ENCODE measurements at regions not wholly inside any gene's neighbourhood (a gene's known extent, or its start where the extent isn't known, plus 50 kb on each side); places are given as distances from the start of the nearest gene placed in this dataset.

DNA sequence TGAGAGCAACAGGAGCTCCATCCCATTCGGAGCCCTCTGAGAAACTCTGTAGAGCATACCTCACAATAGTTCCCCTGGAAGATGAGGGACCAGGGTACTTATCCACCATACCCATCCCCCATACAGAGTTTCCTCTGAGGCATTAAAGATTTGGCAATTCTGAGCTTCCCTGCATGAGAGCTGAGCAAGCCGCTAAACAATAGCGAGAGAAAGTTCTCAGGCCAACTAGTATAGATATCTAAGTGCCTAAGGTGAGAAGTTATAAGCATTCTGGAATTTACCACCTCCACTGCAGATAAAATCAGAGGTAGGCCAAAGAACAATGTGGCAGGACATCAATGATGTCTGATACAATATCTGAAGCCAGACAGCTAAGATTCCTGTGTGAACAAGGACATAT lies 129.1 kb upstream of the MBNL1 start:
- WGBS: 89% methylated on average over 3 of the region's 3 CpGs
- Histone ChIP-seq H3K36me3 (ENCODE audit: control insufficient read depth in 4 of 4, insufficient read depth in 3 of 4, low read depth in 1 of 4, low read length in 3 of 4) (no peaks in the 10 kb centered on the region), H3K4me3 (ENCODE audit: low read depth in 1 of 3, low read length in 3 of 3) (no peak overlapping the region), H3K9me3 (ENCODE audit: control insufficient read depth in 4 of 4, low read length in 3 of 4) (peaks cover 0 to 2% (median 0%) of the 10 kb centered on the region in 4 donors), H3K27me3 (ENCODE audit: control insufficient read depth in 4 of 4, insufficient read depth in 4 of 4, low read length in 3 of 4) (no peaks in the 10 kb centered on the region), H3K4me1 (ENCODE audit: control insufficient read depth in 4 of 4, insufficient read depth in 4 of 4, low read length in 3 of 4) (no peaks in the 10 kb centered on the region), H3K27ac (ENCODE audit: low read depth in 1 of 2, low read length in 2 of 2) (no peak overlapping the region), H3K9ac (ENCODE audit: low read depth in 1 of 2, low read length in 2 of 2) (no peak overlapping the region)
- TF ChIP-seq, protein P1, sequence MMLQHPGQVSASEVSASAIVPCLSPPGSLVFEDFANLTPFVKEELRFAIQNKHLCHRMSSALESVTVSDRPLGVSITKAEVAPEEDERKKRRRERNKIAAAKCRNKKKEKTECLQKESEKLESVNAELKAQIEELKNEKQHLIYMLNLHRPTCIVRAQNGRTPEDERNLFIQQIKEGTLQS (IDR thresholded peaks at IDR 0.05): no peak
- TF ChIP-seq JUND (IDR thresholded peaks at IDR 0.05) (no peak), RAD21 (IDR thresholded peaks at IDR 0.05) (no peak), TAF1 (conservative IDR thresholded peaks at IDR 0.05) (no peak), RXRA (IDR thresholded peaks at IDR 0.05) (no peak), HNF4A (conservative IDR thresholded peaks at IDR 0.05) (no peak), FOXA1 (IDR thresholded peaks at IDR 0.05) (no peak), FOXA2 (IDR thresholded peaks at IDR 0.05) (no peak), SP1 (IDR thresholded peaks at IDR 0.05) (no peak), GABPA (IDR thresholded peaks at IDR 0.05 in 1 of 2, conservative IDR thresholded peaks at IDR 0.05 in 1 of 2) (no peak), NR2F2 (IDR thresholded peaks at IDR 0.05) (no peak), HNF4G (IDR thresholded peaks at IDR 0.05) (no peak), EGR1 (IDR thresholded peaks at IDR 0.05; ENCODE audit: low read depth in 2 of 2) (no peak), YY1 (IDR thresholded peaks at IDR 0.05) (no peak)
- TF ChIP-seq, protein P2, sequence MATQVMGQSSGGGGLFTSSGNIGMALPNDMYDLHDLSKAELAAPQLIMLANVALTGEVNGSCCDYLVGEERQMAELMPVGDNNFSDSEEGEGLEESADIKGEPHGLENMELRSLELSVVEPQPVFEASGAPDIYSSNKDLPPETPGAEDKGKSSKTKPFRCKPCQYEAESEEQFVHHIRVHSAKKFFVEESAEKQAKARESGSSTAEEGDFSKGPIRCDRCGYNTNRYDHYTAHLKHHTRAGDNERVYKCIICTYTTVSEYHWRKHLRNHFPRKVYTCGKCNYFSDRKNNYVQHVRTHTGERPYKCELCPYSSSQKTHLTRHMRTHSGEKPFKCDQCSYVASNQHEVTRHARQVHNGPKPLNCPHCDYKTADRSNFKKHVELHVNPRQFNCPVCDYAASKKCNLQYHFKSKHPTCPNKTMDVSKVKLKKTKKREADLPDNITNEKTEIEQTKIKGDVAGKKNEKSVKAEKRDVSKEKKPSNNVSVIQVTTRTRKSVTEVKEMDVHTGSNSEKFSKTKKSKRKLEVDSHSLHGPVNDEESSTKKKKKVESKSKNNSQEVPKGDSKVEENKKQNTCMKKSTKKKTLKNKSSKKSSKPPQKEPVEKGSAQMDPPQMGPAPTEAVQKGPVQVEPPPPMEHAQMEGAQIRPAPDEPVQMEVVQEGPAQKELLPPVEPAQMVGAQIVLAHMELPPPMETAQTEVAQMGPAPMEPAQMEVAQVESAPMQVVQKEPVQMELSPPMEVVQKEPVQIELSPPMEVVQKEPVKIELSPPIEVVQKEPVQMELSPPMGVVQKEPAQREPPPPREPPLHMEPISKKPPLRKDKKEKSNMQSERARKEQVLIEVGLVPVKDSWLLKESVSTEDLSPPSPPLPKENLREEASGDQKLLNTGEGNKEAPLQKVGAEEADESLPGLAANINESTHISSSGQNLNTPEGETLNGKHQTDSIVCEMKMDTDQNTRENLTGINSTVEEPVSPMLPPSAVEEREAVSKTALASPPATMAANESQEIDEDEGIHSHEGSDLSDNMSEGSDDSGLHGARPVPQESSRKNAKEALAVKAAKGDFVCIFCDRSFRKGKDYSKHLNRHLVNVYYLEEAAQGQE (IDR thresholded peaks at IDR 0.05): no peak
- TF ChIP-seq, protein P3, sequence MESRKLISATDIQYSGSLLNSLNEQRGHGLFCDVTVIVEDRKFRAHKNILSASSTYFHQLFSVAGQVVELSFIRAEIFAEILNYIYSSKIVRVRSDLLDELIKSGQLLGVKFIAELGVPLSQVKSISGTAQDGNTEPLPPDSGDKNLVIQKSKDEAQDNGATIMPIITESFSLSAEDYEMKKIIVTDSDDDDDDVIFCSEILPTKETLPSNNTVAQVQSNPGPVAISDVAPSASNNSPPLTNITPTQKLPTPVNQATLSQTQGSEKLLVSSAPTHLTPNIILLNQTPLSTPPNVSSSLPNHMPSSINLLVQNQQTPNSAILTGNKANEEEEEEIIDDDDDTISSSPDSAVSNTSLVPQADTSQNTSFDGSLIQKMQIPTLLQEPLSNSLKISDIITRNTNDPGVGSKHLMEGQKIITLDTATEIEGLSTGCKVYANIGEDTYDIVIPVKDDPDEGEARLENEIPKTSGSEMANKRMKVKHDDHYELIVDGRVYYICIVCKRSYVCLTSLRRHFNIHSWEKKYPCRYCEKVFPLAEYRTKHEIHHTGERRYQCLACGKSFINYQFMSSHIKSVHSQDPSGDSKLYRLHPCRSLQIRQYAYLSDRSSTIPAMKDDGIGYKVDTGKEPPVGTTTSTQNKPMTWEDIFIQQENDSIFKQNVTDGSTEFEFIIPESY (IDR thresholded peaks at IDR 0.05): no peak
- TF ChIP-seq, protein P4, sequence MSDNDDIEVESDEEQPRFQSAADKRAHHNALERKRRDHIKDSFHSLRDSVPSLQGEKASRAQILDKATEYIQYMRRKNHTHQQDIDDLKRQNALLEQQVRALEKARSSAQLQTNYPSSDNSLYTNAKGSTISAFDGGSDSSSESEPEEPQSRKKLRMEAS (IDR thresholded peaks at IDR 0.05): no peak
- TF ChIP-seq, protein P5, sequence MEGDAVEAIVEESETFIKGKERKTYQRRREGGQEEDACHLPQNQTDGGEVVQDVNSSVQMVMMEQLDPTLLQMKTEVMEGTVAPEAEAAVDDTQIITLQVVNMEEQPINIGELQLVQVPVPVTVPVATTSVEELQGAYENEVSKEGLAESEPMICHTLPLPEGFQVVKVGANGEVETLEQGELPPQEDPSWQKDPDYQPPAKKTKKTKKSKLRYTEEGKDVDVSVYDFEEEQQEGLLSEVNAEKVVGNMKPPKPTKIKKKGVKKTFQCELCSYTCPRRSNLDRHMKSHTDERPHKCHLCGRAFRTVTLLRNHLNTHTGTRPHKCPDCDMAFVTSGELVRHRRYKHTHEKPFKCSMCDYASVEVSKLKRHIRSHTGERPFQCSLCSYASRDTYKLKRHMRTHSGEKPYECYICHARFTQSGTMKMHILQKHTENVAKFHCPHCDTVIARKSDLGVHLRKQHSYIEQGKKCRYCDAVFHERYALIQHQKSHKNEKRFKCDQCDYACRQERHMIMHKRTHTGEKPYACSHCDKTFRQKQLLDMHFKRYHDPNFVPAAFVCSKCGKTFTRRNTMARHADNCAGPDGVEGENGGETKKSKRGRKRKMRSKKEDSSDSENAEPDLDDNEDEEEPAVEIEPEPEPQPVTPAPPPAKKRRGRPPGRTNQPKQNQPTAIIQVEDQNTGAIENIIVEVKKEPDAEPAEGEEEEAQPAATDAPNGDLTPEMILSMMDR (IDR thresholded peaks at IDR 0.05; ENCODE audit: low read depth, low read length, missing input control): no peak
- DNase-seq (ENCODE audit: low spot score): no peak
